Inferior parietal cortex (tissue), 1 donor: ENCODE measurements at regions not wholly inside any gene's neighbourhood (a gene's known extent, or its start where the extent isn't known, plus 50 kb on each side); places are given as distances from the start of the nearest gene placed in this dataset.
"Not testable (repeated sequence)": the region's sequence is repeated elsewhere in the genome, so short reads cannot be mapped to it uniquely, and the experiment has no call there.

ENCODE experiments used
- DNase-seq: peaks from one replicate; pipeline ENCODE4 v3.0.0-alpha.2; 2016; ENCODE audit errors: extremely low spot score

DNA sequence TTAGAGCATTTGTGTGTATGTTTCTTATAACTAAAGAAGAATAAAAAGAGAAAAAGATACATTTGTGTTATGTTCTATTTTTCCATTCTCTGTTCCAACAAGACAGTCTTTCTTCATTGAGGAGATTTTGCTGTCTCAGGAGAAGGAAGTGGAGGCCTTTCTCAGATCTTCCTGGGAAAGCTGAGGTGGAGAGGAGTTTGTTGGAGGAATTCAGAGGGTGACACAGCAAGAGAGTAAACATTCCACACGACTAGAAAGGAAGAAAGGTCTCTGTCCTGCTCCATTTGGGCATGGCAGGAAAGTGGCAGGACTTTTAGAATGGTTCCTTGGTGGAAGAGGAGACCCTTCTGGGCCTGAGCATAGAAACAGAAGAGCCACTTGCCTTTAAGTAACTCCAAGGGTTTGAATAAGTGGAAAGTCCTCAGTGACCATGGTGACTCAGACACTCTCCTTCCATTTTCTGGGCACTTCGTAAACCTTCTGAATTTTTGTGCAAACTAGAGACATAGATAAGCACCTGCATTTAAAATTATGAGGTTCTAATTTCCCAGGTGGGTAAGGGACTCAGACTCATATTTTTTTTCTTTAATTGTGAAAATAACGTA lies 52.3 kb upstream of the COL5A2 start:
- DNase-seq = no peak

DNA sequence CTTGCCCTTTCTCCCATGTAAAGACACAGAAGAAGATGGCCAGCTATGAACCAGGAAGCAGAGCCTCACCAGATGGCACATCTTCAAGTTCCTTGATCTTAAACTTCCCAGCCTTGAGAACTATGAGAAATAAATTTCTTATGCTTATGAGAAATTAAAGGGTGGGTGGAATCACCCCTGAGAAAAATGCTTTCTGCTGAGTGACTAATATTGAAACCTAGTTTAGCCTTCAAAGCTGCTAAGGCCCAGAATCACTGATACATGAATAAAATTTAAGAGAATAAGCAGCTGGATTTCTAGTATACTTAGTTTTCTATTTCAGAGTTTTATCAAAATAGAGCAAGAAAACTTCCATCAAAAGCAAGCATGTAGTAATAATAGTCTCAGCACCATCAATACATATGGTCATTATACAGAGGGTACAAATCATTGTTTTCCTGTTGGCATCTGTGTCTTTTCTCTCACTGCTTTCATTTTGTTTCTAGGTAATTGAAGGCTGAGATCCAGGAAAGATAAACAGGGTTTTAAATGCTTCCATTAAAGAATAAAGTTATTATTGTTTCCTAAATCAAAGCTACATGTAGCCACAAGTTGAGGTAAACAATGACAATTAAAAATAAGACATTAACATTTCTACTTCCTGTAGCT lies 53.3 kb upstream of the COL5A2 start:
- DNase-seq = no peak

DNA sequence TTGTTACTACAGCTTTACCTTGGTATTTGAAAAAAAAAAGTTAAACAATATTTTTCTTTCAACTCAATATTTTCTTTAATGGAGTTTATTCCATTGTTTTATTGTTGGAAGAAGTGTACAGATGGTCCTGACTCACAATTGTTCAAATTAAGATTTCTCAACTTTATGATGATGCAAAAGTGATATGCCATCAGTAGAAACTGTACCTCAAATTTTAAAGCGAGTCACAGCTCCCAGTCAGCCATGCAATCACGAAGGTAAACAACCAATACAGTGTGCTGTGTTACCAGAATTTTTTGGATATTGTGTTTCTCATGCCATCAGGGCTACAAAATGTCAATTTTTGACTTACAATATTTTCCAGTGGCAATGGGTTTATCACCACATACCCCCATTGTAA lies 54.0 kb upstream of the COL5A2 start:
- DNase-seq = no peak

DNA sequence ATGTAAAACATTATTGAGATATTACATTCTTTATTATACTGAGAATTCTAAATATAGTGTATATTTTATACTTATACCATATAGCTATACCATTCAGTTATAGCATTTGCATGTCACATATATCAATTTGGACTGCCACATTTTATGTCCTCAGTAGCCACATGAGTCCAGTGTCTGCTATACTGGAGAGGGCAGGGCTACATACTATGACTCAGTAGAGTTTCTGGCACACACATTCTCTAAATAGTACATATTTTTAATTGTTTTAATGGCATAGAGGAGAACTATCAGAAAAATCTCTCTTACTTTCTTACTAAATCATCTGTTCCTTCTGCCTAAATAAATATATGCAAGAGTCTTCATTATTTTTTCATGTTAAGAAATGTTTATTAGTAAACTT lies 55.4 kb upstream of the COL5A2 start:
- no peak for DNase-seq

DNA sequence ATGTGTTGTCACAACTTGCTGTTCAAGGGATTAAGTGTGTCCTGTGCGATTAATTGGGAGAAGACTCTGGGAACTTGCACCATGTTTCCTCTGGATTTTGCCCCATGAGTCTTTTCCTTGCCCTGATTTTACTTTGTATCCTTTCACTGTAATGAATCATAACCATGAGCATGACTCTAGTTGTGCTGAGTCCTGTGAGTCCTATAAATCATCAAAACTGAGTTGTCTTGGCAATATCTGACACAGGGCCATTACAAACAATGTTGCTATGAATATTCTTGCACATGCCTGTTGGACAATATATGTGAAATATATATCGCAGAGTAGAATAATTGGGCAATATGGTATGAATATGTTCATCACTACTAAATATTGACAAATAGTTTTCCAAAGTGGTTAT lies 56.5 kb upstream of the COL5A2 start:
- no peak for DNase-seq

DNA sequence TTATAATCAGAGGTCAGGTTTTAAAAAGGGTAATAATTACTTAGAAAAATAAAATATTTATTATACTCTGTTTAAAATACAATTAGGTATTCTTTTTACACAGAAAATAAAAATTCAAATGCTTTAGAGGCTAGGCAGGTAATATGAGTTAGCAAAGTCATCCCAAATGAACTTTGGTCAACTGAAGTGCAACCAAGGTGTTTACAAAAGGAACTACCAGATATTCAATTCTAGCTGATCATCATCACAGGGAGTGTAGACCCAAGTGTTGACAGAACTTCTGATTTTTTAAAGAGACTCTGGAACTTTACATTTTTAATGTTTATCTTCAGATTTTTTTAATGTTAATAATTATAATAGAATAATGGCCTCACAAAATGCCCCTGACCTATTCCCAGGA lies 59.3 kb upstream of the COL5A2 start:
- no peak for DNase-seq

DNA sequence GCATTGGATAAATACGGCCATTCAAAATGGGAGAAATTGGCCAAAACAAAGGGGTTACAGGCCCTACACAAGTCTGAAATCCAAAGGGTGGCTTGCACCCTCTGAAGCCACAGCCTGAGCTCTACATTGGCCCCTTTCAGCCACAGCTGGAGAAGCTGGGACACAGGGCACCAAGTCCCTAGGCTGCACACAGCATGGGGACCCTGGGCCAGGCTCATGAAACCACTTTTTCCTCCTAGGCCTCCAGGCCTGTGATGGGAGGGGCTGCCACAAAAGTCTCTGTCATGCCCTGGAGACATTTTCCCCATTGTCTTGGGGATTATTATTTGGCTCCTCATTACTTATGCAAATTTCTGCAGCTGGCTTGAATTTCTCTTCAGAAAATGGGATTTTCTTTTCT lies 64.3 kb upstream of the COL5A2 start:
- not testable (repeated sequence) for DNase-seq

DNA sequence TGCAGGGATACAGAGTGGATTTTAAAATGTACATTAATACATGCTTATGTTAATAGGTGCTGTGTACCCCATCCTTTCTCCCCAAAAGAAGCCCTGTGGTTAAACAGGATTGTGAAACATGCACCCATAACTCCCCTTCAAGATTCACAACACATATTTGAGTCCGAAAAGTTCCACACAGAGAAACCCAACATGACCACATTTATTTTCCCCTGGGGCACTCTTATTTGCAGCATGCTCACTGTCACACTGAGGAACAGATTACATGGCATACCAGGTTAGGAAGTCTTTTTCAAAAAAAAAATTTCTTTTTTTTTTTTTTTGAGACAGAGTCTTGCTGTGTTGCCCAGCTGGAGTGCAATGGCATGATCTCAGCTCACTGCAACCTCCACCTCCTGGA lies 67.7 kb upstream of the COL5A2 start:
- no peak for DNase-seq

DNA sequence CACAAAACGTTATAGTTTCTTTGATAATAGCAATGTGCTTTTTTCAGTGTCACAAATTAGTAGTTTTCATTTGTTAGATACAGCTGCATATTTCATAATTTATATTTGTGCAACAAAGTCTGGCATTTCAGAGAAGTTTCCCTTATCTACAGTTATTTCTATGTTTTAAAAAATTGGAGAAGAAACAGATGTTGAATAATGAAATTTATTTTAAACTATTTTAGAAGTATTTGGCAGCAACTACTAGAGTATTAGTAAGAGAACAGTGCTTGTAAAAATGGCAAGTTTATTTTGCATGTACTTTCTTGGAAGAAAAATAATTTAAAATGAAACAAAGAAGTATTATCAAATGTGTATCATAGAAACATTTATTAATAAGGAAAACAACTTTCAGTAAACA lies 68.6 kb upstream of the COL5A2 start:
- DNase-seq = no peak

DNA sequence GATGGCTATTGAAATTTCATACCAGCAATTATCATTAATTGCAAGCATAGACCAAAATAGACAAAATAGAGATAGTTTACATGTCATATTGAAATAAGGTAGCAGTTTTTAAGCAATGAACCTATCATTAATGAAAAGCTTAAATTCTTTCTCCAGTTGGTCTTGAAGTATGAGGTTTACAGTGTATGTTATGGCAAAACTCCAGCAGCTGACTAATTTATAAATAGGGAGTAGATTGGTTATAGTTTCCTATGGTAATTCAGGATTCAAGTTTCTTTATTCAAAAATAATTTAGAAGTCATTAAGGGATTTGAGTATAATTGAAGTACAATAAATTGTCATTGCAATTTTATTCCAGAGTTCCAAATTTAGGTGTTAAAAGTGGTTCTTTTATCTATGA lies 69.6 kb upstream of the COL5A2 start:
- DNase-seq = no peak

DNA sequence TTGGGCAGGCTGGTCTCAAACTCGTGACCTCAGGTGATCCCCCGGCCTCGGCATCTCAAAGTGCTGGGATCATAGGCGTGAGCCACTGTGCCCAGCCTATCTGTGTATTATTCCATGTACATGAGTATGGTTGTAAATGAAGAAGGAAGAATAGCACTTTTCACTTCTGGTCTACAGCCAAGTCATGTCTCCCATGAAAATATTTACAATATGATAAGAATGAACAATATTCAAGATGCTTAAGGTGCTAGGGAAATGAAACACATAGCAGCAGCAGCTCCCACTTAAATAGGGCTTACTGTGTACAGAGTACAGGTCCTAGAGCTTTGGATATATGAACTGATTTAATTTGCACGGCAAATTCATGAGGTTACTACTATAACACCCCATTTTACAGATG lies 70.3 kb upstream of the COL5A2 start:
- DNase-seq = no peak

DNA sequence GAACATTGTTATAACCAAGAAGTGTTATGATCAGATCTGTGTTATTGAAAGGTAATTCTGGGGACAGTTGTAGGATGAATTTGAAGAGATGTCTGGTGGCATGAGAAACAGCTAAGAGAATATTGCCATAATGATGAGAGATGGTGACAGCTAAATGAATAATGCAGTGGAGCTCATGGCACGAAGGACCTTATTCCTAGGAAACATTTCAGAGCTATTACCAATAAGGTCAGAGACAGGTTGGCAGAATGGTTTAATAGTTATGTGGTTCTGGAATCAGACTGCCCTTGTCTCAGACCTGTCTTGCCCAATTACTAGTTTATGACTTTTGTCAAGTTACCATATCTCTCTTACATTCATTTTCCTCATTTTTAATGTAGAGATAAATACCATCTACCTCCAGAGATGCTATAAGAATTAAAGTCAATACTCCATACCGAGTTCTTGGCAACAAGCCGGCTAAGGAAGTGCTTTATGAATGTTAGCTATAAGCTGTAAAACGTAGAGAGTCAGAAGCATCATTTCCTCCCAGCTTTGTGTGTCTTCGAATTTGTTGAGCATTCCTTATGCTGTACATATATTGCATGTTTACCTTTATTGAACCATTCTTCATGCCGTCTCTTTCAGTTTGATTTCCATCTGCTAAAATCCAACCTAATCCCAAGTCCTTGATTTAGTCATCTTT lies 73.6 kb upstream of the COL5A2 start:
- DNase-seq = no peak

DNA sequence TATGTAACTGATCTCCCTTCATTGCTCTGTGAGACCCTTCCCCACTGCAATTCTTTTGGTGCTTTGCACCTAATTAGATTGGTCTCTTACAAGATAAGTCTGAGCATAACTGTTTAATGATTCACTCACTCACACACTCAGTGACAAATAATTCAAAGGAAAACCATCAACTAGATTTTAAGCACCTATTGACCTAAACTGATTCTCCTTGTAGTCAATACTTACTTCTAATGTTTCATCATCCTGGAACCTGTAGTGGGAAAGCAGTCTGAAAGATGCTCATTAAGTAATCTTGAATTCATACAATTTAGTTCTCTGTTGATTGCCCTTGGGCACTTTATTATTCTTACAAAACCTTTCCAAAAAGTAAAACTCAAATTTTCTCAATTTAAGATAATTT lies 74.3 kb upstream of the COL5A2 start:
- no peak for DNase-seq

DNA sequence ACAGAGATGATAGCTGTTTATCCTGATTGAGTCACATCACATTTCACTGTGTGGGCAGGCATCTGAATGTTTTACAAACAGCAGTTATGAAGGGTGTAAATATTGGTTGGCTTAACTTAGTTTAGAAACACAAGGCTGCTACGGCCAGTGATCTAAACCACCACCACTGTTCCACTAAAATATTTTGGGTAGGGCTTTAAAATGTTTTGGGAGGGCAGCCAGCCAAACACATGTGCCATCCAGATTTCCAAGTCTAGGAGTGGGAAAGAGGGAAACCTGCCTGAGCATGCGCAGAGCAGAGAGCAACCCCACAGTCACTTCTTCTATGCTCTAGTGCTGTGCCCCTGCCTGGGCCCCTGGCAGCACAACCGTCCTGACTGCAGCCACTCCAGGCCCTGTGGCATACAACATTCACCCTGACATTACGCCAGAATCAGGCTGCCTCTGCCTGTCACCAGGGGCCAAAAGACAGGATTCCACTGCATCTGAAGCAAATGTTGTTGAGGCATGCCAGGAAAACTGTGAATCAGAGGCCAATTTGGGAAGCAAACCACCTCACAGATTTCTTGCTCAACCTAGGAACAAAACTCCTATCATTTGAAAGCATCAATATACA lies 74.8 kb upstream of the COL5A2 start:
- DNase-seq = no peak

DNA sequence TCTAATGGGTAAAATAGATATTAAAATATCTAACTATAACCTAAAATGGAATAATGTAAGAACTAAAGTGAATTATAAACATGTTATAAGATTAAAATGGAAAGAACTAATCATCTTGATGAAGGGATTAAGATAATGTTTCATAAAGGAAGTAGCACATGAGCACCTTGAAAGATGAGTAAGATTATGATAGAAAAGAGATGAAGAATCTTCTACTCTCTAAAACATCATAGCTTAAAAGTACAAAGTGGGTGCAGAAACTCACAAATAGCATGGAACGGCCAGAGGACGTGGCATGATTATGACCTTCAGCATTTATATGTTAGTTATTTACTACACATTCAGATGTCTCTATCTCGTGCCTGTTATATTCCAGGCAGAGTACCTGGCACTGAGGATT lies 76.2 kb upstream of the COL5A2 start:
- DNase-seq = no peak

DNA sequence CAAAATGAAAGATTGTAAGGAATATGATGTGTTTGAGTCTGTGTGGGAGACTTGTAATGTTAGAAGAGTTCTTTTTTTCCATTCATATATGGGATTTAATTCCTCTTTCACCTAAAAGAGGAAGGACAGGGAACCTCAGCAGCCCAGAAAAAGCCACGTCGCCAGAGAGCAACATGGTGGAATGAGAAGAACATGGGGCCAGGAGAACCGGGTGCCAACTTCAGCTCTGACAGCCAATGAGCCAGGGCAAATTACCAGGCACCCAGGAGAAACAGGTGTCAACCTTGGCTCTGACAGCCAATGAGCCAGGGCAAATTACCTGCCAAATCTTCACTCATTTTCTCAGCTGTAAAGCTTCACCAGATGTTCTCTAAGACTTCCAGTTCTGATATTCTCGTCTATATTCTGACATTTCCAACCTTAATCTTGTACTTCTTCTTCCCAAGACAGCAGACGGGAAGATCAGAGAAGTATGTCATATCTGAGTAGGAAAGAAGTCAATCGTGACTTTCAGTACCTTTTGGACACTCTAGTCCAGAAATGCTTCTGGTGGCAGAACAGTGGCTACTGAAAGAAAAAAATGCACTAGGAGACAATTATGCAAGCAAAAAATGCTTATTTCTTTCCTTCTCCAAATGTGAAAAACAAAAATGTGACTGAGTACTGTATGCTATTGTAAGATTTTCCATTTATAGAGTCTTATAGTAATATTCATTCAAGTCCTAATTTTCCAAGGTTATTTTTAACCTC lies 79.2 kb upstream of the COL5A2 start:
- no peak for DNase-seq

DNA sequence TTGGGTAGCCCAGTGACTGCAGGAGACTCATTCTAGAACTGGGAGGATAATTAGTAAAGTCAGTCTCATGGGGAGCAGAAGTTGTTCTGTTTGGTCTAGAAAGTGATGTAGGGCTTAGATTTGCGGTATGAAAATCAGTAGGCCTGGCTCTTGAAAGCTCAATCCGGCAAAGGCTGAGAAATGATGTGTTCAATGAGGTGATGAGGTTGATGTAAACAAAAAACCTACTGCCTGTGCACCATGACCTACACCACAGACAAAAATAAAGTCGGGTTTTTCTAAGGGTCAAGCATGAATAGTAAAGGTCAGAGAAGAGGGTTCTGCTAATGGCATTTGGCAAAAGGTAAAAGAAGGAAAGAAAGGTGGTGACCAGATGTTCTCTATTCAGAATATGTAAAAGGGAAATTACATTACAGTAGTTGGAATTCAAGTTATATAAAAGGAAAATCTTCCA lies 80.8 kb upstream of the COL5A2 start:
- DNase-seq = no peak

DNA sequence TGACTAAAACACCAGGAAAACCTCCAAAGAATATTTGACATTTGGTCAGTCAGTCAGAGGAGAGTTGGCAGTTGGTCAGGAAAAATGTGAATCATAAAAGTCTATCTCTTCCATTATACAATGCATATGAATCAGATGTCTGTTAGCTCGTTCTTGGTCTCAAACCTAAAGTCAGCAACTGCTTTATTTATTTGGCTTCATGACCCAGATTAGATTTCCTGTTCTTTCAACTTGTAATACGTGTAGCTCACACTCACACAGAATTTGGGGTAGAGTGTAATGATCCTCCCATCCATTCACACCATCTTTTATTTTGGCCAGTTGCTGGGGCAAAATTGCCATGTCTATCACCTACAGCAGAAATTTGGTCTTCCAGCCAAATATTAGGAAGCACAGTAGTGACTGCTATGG lies 81.9 kb upstream of the COL5A2 start:
- no peak for DNase-seq

DNA sequence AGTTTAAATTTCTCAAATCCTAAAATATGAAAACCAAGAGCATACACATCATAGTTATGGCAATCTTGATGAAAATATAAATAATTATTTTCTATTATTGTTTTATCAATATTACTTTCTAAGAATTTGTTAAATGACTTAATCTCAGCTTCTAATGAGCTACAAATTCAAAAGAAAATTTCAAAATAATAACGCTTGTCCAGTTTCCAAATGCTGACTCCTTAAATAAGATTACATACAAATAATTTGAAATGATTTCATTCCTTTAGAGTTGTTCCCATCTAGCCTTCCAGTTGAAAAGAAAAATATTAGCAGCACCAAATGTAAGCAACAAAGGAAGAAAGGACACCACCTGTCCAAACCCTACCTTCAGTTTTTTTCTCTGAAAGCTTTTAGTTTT lies 82.4 kb upstream of the COL5A2 start:
- DNase-seq = no peak

DNA sequence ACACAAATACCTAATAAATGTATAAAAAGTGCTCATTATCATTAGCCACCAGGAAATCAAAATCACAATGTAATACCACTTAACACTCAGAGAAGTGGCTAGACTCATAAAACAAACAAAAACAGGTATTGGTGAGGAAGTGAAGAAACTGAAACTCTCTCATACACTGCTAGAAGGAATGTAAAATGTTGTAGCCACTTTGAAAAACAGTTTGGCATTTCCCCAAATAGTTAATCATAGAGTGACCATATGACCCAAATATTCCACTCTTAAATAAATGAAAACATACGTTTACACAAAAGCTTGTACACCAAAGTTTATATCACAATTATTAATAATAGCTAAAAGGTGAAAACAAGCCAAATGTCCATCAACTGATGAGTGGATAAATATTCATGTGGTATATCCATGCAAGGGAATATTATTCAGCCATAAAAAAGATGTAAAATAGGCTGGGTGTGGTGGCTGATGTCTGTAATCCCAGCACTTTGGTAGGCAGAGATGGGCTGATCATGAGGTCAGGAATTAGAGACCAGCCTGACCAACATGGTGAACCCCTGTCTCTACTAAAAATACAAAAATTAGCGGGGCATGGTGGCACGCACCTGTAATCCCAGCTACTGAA lies 86.2 kb upstream of the COL5A2 start:
- no peak for DNase-seq

DNA sequence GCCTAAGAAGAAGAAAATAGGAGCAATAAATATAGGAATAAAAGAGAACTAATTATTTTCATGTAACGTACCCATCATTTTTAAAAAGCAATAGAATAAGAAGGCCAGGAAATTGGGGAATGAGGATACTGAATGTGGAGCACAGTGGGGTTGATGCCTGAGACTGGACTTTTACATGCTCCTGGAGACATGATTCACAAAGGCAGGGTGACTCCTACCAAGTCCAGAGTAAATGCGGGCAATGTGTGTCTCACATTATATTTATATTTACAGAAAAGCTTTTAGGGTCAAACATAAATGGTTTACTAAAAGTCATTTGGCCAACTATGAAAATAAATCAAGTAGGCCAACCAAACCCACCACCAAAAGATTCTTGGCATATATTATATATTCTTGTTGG lies 87.9 kb upstream of the COL5A2 start:
- no peak for DNase-seq
